ENCODE measurements at regions not wholly inside any gene's neighbourhood (a gene's known extent, or its start where the extent isn't known, plus 50 kb on each side); places are given as distances from the start of the nearest gene placed in this dataset.

- H3K4me3 ChIP-seq (replicated peaks in 1 of 2; ENCODE audit: low read depth in 2 of 2, low read length in 2 of 2) = no peak overlapping the region
- no peak for DNase-seq (ENCODE audit: low read depth in 2 of 2)
- no peak for TF ChIP-seq CTCF (IDR thresholded peaks at IDR 0.05; ENCODE audit: low read depth, low read length)
Measured at GRCh38 chr13:111021270-111021669, 93.8 kb upstream of the ARHGEF7 start.

- DNase-seq (ENCODE audit: low read depth in 2 of 2) = no peak
- H3K4me3 ChIP-seq (replicated peaks in 1 of 2; ENCODE audit: low read depth in 2 of 2, low read length in 2 of 2) = no peak overlapping the region
- no peak for TF ChIP-seq CTCF (IDR thresholded peaks at IDR 0.05; ENCODE audit: low read depth, low read length)
Measured at GRCh38 chr13:111020546-111020945, 94.6 kb upstream of the ARHGEF7 start.

- no peak for DNase-seq (ENCODE audit: low read depth in 2 of 2)
- no peak for TF ChIP-seq CTCF (IDR thresholded peaks at IDR 0.05; ENCODE audit: low read depth, low read length)
- no peak overlapping the region for H3K4me3 ChIP-seq (replicated peaks in 1 of 2; ENCODE audit: low read depth in 2 of 2, low read length in 2 of 2)
Measured at GRCh38 chr13:111020021-111020420, 95.1 kb upstream of the ARHGEF7 start.

- H3K4me3 ChIP-seq (replicated peaks in 1 of 2; ENCODE audit: low read depth in 2 of 2, low read length in 2 of 2) = no peak overlapping the region
- no peak for TF ChIP-seq CTCF (IDR thresholded peaks at IDR 0.05; ENCODE audit: low read depth, low read length)
- DNase-seq (ENCODE audit: low read depth in 2 of 2) = no peak
Measured at GRCh38 chr13:111017755-111018459, 97.2 kb upstream of the ARHGEF7 start.

GRCh38 chr13:111013196-111013595 lies 98.3 kb upstream of the ANKRD10 start:
- no peak overlapping the region for H3K4me3 ChIP-seq (replicated peaks in 1 of 2; ENCODE audit: low read depth in 2 of 2, low read length in 2 of 2)
- DNase-seq (ENCODE audit: low read depth in 2 of 2) = no peak
- no peak for TF ChIP-seq CTCF (IDR thresholded peaks at IDR 0.05; ENCODE audit: low read depth, low read length)

GRCh38 chr13:111011899-111012298 lies 97.0 kb upstream of the ANKRD10 start:
- TF ChIP-seq CTCF (IDR thresholded peaks at IDR 0.05; ENCODE audit: low read depth, low read length) = no peak
- H3K4me3 ChIP-seq (replicated peaks in 1 of 2; ENCODE audit: low read depth in 2 of 2, low read length in 2 of 2) = no peak overlapping the region
- DNase-seq (ENCODE audit: low read depth in 2 of 2) = peak in 1 of 2 donors; percentile 42

DNA sequence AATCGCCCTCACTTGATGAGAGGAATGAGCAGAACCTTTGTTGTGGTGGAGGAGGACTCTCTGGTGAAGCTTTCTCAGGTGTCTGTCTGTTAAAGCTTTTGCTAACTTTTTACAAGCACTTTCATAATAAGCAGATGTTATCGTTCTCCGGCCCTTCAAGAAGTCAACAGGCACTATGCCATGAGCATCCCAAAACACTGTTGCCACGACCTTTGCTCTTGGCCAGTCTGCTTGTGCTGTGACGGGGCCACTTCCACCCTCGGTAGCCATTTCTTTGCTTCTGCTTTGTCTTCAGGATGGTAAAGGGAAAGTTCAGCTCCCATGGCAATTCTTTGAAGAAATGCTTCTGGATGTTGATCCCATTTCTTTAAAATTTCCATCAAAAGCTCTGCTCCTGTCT lies 93.5 kb upstream of the ANKRD10 start:
- no peak for TF ChIP-seq CTCF (IDR thresholded peaks at IDR 0.05; ENCODE audit: low read depth, low read length)
- H3K4me3 ChIP-seq (replicated peaks in 1 of 2; ENCODE audit: low read depth in 2 of 2, low read length in 2 of 2) = no peak overlapping the region
- DNase-seq (ENCODE audit: low read depth in 2 of 2) = no peak
